Hematopoietic multipotent progenitor cell treated with erythropoietin and hydrocortisone succinate and interleukin-3 and kit ligand, for 17 days (in vitro differentiated cells): ENCODE measurements at regions not wholly inside any gene's neighbourhood (a gene's known extent, or its start where the extent isn't known, plus 50 kb on each side); places are given as distances from the start of the nearest gene placed in this dataset.

ENCODE experiments used
- DNase-seq: peaks from one replicate; pipeline ENCODE4 v3.0.0-alpha.2; 2015; ENCODE audit warnings: low spot score

- DNase-seq = no peak
These were observed 862.7 kb upstream of the MAP3K7 start for GRCh38 chr6:91449539-91449938.

GRCh38 chr6:91447530-91448254, 860.8 kb upstream of the MAP3K7 start:
- no peak for DNase-seq

- no peak for DNase-seq
These were observed 860.2 kb upstream of the MAP3K7 start for GRCh38 chr6:91447081-91447480.

- no peak for DNase-seq
These were observed 856.5 kb upstream of the MAP3K7 start for GRCh38 chr6:91443405-91443804.

- DNase-seq = no peak
These were observed 855.5 kb upstream of the MAP3K7 start for GRCh38 chr6:91442342-91442741.

GRCh38 chr6:91438570-91438969, 851.7 kb upstream of the MAP3K7 start:
- no peak for DNase-seq

- no peak for DNase-seq
These were observed 850.5 kb upstream of the MAP3K7 start for GRCh38 chr6:91437315-91437729.

- DNase-seq = no peak
These were observed 849.6 kb upstream of the MAP3K7 start for GRCh38 chr6:91436448-91436847.

- DNase-seq = no peak
These were observed 848.8 kb upstream of the MAP3K7 start for GRCh38 chr6:91435630-91436029.

- no peak for DNase-seq
These were observed 847.7 kb upstream of the MAP3K7 start for GRCh38 chr6:91434576-91434975.

- no peak for DNase-seq
These were observed 847.0 kb upstream of the MAP3K7 start for GRCh38 chr6:91433660-91434534.

- DNase-seq = no peak
These were observed 842.2 kb upstream of the MAP3K7 start for GRCh38 chr6:91428953-91429560.

- no peak for DNase-seq
These were observed 841.4 kb upstream of the MAP3K7 start for GRCh38 chr6:91428296-91428695.

- DNase-seq = no peak
These were observed 833.4 kb upstream of the MAP3K7 start for GRCh38 chr6:91420243-91420642.

GRCh38 chr6:91415031-91415605, 828.2 kb upstream of the MAP3K7 start:
- no peak for DNase-seq

GRCh38 chr6:91412532-91412931, 825.7 kb upstream of the MAP3K7 start:
- no peak for DNase-seq

- DNase-seq = no peak
These were observed 820.8 kb upstream of the MAP3K7 start for GRCh38 chr6:91407706-91408105.

GRCh38 chr6:91392951-91393350, 806.1 kb upstream of the MAP3K7 start:
- DNase-seq = no peak

- no peak for DNase-seq
These were observed 800.6 kb upstream of the MAP3K7 start for GRCh38 chr6:91387290-91388059.

- no peak for DNase-seq
These were observed 799.3 kb upstream of the MAP3K7 start for GRCh38 chr6:91386204-91386603.

- DNase-seq = no peak
These were observed 796.3 kb upstream of the MAP3K7 start for GRCh38 chr6:91383207-91383606.

- DNase-seq = no peak
These were observed 789.8 kb upstream of the MAP3K7 start for GRCh38 chr6:91376686-91377085.
